GM19455 (cell line): ENCODE measurements at regions not wholly inside any gene's neighbourhood (a gene's known extent, or its start where the extent isn't known, plus 50 kb on each side); places are given as distances from the start of the nearest gene placed in this dataset.

Experiments used
- ATAC-seq: cut with Tn5 transposase; IDR thresholded peaks from one replicate; pipeline ENCODE4 v1.9.1; 2021; ENCODE audit not compliant: unreplicated experiment

DNA sequence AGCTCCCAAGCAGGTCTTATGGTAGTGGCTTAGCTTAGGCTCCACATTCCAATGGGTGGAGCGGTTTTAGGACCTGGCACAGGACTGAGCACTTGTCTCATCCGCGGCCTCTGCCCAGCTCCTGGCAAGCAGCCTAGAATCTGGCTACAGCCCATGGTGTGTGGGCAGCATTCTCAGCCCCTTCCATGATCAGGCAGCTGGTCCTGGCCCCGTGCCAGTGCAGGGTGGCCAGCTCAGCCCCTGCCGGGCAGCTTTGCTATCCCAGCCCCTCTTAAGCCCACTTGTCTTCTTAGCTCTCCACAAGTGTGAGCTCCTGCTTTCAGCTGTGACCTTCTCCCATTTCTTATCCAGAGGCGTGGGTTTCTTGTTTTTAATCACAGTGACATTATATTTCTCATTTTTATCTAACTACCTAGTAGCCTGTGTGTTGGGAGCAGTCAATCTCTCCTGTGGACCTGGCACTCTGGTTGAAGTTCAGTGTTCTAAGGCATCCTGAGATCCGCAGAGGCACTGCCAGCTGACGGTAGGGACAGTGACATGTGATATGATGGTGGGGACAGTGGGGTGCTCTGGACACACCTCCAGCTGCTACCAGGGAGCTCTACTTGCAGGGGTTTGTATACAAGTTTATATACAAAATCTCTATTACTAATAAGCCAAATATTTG lies 84.5 kb upstream of the PRNP start:
- no peak for ATAC-seq

DNA sequence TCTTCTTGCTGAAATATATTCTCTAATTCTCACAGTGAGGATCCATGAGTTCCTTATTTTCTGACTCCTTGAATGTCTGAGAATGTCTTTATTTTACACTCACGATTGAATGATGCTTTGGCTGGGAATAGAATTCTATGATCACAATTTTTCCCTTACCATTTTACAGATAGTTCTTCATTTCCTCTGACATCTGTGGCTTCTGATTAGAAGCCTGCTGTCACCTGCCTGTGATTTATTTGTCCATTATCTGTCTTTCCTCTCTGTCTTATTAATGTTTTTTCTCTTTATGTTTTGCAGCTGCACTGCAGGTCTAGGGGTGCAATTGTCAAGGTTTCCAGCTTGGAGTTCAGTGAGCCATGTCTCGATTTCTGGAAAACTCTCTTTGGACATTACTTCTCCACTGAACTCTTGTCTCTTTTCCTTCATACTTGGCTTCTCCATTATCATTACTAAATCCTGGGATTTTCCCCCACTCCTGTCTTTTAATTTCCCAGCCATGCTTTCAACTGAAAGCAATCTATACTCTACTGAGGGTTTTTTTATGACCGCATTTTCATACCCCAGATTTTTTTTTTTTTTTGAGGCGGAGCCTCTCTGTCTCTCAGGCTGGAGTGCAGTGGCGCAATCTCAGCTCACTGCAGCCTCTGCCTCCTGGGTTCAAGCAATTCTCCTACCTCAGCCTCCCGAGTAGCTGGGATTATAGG lies 85.8 kb upstream of the PRNP start:
- no peak for ATAC-seq

DNA sequence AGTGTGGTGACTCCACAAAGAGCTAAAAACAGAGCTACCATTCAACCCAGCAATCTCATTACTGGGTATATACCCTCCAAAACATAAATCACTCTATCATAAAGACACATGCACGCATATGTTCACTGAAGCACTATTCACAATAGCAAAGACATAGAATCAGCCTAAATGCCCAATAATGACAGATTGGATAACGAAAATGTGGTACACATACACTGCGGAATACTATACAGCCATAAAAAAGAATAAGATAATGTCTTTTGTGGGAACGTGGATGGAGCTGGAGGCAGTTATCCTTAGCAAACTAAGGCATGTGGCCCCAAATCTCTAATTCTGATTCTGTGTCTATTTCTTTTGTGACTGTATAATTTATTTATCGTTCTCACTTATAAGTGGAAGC lies 89.0 kb upstream of the PRNP start:
- ATAC-seq, result no peak

DNA sequence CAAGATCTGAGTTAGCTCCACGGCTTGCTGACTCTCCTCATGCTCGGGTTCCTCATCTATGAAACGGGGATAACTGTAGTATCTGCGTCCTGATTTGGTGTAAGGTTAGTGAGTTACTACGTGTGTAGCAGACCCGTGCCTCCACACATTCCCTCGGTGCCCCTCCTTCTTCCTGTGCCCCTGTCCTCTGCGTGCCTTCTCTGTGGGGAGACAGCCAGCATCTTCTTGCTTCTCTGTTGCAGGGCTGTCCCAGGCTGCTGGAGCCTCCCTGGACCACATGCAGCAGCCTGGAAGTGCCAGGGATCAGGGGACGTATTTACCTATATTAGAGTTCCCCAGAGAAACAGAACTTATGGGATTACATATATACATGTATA lies 93.1 kb upstream of the PRNP start:
- ATAC-seq, result no peak

DNA sequence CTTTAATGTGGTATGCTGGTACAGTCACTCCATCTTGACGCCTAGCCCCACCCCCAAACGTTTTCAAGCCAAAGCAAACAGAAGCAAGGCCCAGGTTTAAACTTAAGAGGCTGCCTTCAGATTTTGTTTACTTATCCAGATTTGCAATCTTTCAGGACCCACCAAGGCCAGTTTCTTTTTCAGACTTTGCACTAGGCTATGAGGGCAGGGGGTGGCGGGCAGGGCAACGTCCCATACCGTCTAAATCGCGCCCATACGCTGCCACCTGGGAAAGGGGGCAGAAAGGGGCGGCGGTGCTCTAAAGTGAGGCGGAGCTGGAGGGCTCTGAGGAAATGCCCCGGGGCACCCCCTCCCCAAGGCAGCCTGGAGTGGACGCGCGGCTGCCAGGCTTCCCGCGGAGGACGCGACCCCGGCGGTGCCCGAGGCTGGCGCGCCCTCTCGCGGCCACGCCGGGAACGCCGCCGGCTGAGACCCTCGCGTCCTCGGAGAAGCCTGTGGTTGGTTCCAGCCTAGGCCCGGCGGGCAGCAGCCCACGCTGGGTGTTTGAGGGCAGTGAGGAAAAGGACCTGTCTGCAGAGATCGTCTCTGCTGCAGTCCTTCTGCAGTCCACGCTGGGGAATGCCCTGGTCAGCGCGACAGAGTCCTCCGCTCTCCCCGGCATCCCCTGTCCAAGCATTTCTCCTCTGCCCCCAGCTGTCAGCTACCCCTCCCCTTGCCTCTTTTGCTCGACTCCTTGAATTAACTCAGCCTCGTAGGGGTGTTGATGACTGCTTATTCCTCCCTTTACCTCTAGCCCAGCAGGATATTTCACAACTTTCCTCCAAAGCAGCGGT lies 93.7 kb upstream of the PRNP start:
- ATAC-seq, result no peak

DNA sequence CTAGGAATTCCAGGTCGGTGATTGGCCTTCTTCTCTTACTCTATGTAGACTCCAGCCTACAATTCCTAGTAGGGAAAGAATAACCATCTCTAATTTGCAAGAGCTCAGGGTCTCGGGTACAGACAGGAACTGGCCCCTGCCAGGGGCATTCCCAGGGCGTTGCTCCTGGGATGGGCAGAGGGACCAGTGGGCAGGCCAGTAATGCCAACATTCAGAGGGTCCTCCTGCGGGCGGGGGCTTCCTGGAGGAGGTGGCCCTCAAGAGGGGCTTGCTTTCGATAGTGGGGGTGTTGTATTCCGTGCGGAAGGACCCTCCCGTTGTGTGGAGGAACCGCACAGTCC lies 94.3 kb upstream of the PRNP start:
- no peak for ATAC-seq

DNA sequence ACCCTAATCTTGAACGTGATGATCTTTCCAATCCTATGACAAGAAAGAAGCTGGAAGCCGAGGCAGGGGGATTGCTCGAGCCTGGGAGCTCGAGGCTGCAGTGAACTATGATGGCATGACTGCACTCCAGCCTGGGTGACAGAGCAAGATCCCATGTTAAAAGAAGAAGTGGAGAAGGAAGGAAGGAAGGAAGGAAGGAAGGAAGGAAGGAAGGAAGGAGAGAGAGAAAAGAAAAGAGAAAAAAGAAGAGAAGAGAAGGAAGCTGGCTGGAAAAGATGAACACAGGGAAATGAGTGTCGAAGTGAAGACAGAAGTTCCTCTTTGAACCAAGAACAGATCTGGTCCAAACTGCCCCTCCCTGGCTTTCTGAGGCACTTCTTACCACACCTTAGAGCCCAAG lies 100.5 kb upstream of the PRNP start:
- ATAC-seq, result no peak

DNA sequence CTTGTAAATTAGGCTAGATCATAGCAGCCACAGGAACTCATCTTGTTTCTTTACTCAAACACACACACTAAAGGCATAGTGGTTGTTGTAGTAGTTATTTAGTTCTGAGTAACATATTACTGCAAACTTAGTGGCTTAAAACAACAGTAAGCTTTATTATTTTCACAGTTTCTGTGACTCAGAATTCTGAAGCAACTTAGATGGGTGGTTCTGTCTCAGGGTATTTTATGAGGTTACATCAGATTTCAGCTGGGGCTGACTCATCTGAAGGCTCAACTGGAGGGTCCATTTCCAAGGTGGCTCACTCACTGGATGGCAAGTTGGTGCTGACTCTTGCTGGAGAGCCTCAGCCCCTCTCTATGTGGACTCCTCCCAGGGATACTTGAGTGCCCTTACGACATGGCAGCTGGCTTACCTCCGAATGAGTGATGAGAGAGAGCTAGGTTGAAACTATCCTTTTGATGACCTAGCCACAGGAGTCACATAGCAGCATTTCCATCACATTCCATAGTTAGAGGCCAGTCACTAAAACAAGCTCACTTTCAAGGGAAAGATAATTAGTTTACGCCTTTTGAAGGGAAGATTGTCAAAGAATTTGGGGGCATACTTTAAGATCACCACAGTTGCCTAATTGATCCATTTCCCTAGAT lies 101.0 kb upstream of the PRNP start:
- ATAC-seq, result no peak

DNA sequence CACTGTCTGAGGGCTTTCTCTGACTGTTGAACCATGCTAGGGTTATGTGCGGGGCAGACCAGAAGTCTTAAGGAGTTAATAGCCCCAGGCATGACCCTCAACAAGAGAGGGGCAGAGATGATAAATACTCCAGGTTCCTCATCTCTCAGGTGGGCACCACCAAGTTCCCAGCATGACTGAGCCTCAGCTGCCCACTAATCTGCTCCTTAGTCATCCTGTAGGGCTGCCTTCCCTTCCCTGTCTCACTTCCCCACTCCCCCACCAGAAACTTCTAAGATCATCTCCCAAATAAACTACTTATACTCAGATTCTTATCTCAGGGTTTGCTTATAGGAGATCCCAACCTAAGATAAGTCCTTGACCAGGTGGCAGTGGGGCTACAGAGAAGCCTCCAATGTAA lies 101.7 kb upstream of the PRNP start:
- no peak for ATAC-seq

DNA sequence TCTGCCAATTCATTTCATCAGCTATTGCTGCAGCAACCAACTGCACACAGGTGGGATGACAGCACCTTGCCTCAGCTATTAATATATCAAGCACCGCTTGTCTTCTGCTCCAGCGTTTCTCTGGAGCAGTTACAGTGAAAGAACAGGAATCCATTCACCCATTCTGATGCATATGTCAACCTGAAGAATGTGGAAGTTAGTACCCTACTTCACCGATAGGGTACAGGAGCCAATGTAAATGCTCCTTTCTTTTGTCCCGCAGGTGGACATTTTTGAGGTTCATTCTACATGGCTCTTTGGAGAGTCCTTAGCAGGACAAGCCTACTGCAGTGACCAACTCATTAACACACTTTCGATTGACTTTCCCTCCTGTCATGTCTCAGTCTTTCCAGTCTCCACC lies 104.4 kb upstream of the PRNP start:
- no peak for ATAC-seq

DNA sequence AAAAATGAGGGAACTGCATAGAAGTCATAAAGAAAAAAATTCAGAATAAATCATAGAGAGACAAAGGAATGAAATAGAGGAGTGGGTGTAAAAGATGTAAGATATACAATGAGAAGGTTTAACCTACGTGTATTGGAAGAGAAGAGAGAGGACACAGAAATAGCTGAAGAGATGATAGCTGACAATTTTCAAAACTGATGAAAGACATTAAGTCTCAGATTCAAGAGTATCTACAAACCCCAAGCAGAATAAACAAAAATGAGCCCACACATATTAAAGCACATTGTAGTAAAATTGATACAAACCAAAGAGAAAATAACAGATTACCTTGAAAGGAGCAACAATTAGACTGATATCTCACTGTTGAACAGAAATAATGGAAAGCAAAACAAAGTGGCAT lies 107.9 kb upstream of the PRNP start:
- ATAC-seq, result no peak

DNA sequence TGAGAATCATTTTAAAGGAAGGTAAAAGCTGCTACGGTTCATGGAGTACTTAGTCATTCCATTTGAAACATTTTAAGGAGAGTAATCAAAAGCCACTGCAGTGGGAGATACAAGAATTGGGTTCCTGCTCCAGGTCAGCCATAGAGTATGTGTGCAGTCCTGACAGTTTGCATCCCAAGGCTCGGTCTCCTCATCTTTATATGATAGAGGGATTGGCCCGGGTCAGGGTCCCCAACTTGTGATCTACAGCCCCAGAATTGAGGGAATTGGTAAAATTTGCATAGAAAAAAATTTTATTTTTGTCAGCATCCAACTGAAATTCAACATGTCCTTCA lies 111.9 kb upstream of the PRNP start:
- ATAC-seq, result no peak

DNA sequence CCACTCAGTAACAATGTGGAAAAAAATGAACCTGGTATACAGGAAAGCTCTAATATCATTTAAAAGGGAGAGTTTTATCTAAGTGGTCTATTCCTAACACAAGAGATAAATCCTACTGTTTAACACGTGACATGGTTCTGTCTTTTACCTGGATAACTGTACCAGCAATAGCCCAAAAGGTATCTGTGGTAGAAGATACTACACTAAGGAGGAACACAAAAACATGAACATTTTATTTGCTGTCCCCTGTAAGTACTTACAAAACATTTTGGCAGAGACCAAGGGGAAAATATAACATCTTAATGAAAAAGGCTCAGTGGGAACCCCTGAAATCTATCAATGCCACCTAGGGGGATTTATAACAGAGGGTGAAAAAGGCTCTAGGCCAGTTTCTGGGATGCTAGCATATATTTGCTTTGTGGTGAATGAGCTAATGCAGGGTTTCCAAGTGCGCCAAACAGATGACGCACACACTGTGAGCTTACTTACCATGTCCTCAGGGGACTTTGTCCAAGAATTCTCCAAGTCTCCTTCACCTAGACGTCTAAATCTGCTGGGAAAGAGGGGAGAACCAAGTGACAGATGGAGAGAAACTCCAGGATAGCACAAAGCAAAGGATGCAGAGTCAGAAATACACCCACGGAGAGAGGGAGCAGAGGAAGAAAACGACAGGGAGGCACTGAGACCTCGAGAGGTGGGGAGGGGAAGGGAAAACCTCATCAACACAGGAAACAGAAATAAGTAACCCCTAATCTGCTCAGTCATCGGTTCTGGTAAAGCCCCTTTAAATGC lies 112.5 kb upstream of the PRNP start:
- no peak for ATAC-seq

DNA sequence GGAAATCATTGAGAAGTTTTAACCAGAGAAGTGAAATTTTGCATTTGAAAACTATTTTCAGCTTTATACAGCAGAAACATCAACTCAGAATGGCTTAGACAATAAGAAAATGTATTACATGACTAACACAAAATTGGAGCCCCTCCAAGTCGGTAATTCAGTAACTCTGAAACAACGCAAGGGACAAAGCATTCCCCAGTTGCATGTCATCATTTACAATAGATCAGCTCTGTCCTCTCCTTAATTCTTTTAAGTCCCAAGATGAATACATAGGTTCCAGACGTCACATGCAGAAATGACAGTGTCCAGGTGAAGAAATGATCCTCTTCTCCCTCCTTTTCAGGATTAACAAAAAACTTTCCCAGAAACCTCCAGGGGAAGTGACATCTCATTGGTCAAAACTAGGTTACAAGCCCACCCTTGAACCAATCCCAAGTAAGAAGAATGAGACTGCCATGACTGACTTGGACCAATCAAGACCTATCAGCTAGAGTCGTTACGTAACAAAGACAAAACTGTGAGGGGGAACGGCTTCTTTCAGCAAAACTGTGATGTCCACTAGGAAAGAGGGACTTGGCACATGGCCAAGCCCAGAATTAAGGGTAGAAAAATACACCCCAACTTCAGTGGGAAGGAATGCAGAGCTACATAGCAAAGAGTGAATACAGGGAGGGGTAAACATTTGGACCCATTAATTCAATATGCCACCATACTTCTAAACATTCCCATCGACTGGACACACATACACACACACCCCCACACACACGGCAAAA lies 114.3 kb upstream of the PRNP start:
- ATAC-seq, result no peak

DNA sequence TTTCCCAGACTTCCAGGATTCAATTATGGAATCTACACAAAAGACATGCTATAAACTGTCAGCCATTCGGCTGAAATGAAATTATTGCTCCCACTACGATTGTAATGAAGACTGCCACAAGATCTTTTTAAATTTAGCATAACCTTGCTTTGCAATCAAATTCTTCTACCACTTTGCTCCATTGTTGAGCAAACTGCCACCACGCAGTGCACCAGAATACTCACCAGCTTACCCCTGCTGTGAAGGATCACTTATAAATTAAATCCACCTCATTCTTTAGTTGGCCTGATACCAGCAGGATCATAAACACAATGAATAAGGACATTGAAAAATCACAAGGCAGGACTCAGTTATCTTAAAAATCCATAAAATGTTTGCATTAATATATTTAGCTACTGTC lies 116.4 kb upstream of the PRNP start:
- no peak for ATAC-seq

DNA sequence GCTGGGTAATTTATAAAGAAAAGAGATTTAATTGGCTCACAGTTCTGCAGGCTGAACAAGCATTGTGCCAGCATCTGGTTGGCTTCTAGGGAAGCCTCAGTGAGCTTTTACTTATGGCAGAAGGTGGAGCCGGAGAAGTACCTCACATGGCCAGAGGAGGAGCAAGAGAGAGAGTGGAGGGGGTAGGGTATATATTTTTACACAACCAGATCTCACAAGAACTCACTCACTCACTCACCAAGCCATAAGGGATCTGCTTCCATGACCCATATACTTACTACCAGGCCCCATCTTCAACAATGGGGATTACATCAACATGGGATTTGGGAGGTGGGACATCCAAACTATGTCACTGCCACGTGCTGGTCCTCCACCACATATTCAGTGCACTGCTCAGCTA lies 117.2 kb upstream of the PRNP start:
- ATAC-seq, result no peak

DNA sequence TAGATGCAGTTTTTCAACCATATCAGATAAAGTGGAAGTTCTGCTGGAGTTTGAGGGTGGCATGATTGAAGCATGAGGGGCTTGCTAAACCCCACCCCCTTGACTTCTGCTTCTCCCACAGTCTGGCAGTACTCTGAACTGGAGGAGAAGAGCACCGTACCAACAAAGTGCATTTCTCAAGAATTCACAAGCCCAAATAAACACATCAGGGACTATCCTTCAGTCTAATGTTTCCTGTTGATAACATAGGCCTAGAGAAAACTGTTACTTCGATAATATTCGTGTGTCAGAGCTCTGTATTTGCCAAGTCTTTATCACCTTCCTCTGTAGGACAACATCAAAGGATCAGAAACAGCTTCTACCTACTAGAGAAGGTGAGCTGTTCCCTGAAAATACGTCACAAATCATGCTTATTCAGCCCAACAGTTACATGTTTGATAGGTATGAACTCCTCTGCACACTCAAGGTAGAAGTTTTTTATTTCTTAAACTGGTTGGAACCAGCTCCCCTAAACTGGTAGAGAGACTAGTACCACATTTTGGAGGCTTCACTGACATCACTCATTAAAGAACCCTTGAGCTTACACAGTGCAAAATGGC lies 117.8 kb upstream of the PRNP start:
- no peak for ATAC-seq

DNA sequence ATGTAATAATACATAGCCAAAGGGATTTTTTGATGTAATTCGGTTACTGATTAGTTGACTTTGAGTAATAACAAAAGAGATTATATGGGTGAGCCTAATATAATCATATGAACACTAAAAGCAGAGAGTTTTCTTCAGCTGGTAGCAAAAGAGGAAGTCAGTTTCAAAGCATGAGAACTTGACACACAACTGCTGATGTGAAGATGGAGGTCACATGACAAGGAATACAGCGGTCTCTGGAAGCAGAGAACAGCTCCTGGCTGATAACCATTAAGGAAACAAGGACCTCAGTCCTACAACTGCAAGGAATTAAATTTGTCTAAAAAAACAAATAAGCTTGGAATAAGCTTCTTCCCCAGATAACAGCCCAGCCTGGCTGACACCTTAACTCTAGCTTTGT lies 119.1 kb upstream of the PRNP start:
- ATAC-seq, result no peak

DNA sequence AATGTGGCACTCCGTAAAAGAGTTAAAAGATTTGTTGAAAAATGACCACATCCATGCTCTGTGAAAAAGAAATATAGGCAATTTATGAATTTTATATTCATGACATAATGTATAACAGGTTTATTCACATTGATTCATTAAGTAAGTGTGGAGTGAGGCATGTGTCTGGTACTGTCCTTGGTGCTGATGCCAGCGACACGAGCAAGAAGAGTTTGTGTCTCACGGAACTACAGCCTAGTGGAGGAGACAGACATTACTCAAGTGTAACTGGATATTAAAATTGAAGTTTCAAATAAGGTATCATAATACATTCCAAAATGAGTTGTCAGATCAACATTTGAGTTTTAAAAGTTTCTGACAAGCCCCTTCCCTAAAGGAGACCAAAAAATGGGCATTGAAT lies 122.7 kb upstream of the PRNP start:
- ATAC-seq, result no peak

DNA sequence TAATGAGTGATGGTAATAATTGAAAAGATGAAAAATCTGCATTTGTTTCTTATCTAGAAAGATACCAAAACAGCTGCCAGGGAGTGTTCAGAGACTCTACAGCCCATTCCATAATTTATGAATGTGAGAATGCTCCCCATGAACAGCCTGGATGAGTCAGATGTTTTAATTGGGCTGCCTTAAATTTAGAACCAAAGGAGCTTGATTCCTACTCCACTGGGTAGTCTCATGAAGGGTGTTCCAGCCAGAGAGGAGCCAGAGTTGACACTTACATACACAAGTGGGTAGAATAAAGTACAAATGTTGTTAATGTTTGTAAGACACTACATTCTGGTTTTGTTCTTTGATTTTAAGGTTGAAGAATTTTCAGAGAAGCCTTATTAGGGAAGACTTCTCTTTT lies 123.2 kb upstream of the PRNP start:
- no peak for ATAC-seq
